IPS DF 6.9 (cell line): ENCODE measurements at regions not wholly inside any gene's neighbourhood (a gene's known extent, or its start where the extent isn't known, plus 50 kb on each side); places are given as distances from the start of the nearest gene placed in this dataset.

ENCODE experiments used
- DNase-seq: peaks from one replicate; pipeline ENCODE4 v3.0.0-alpha.2; 2013; ENCODE audit warnings: low read depth, low spot score
- H3K27ac ChIP-seq: one replicate; pipeline ENCODE4 v1.5.1; 2013; ENCODE audit warnings: low read length, control low read depth
- H3K27me3 ChIP-seq: 2 replicates; pipeline ENCODE4 v1.6.1; 2013; ENCODE audit warnings: mild to moderate bottlenecking, low read length; ENCODE audit not compliant: control insufficient read depth, insufficient read depth
- H3K36me3 ChIP-seq: 2 replicates; pipeline ENCODE4 v1.6.1; 2013; ENCODE audit warnings: low read length; ENCODE audit not compliant: control insufficient read depth, insufficient read depth
- H3K4me1 ChIP-seq: 2 replicates; pipeline ENCODE4 v1.6.1; 2013; ENCODE audit warnings: low read length; ENCODE audit not compliant: control insufficient read depth, insufficient read depth
- H3K4me3 ChIP-seq: 2 replicates; pipeline ENCODE4 v1.5.1; 2013; ENCODE audit warnings: mild to moderate bottlenecking, low read length
- H3K9me3 ChIP-seq: 2 replicates; pipeline ENCODE4 v1.6.1; 2013; ENCODE audit warnings: low read length, inconsistent platforms; ENCODE audit not compliant: control insufficient read depth, insufficient read depth
- WGBS: extraction: QIAGEN DNeasy Blood & Tissue Kit; methylation state at CpG from one replicate; pipeline ENCODE4 v1.1.7; 2013; ENCODE audit warnings: mixed read lengths, missing lambda C conversion rate; ENCODE audit not compliant: insufficient read length, insufficient coverage; 5-methylcytosine and 5-hydroxymethylcytosine counted together

- no peaks in the 10 kb centered on the region for H3K9me3 ChIP-seq
- peaks cover 2% of the 10 kb centered on the region; the same call in 1 of the 2 replicates for H3K4me1 ChIP-seq
- no CpG with 5 or more reads among the region's 4 CpGs for WGBS
- H3K36me3 ChIP-seq: no peaks in the 10 kb centered on the region
- H3K27ac ChIP-seq: no peak overlapping the region
- no peak for DNase-seq
- no peaks in the 10 kb centered on the region for H3K27me3 ChIP-seq
- no peak overlapping the region for H3K4me3 ChIP-seq
Measured at GRCh38 chr2:45275242-45275805, 266.1 kb upstream of the SIX2 start.

- Histone ChIP-seq H3K36me3 (no peaks in the 10 kb centered on the region), H3K4me3 (no peak overlapping the region), H3K9me3 (no peaks in the 10 kb centered on the region), H3K4me1 (peaks cover 2% of the 10 kb centered on the region; the same call in 1 of the 2 replicates), H3K27me3 (no peaks in the 10 kb centered on the region), H3K27ac (no peak overlapping the region)
- no CpG with 5 or more reads among the region's 8 CpGs for WGBS
- DNase-seq: no peak
Measured at GRCh38 chr2:45274250-45274926, 265.1 kb upstream of the SIX2 start.

GRCh38 chr2:45273412-45274249 lies 264.4 kb upstream of the SIX2 start:
- DNase-seq: no peak

GRCh38 chr2:45272549-45273265 lies 263.5 kb upstream of the SIX2 start:
- Histone ChIP-seq H3K9me3 (no peaks in the 10 kb centered on the region), H3K27ac (no peak overlapping the region)

More at GRCh38 chr2:45273412-45274249, 264.4 kb upstream of the SIX2 start:
- WGBS: no CpG with 5 or more reads among the region's 3 CpGs
- H3K4me1 ChIP-seq: peaks cover 2% of the 10 kb centered on the region; the same call in 1 of the 2 replicates
- no peaks in the 10 kb centered on the region for H3K9me3 ChIP-seq
- H3K27me3 ChIP-seq: no peaks in the 10 kb centered on the region
- H3K36me3 ChIP-seq: no peaks in the 10 kb centered on the region
- H3K4me3 ChIP-seq: no peak overlapping the region
- no peak overlapping the region for H3K27ac ChIP-seq

GRCh38 chr2:45269149-45269793 lies 260.0 kb upstream of the SIX2 start:
- H3K27ac ChIP-seq: no peak overlapping the region
- no CpG with 5 or more reads among the region's 7 CpGs for WGBS

More at GRCh38 chr2:45272549-45273265, 263.5 kb upstream of the SIX2 start:
- Histone ChIP-seq H3K4me3 (no peak overlapping the region), H3K36me3 (no peaks in the 10 kb centered on the region), H3K4me1 (peaks cover 2% of the 10 kb centered on the region; the same call in 1 of the 2 replicates), H3K27me3 (no peaks in the 10 kb centered on the region)
- no CpG with 5 or more reads among the region's 2 CpGs for WGBS
- DNase-seq: no peak

GRCh38 chr2:45268631-45269030 lies 259.4 kb upstream of the SIX2 start:
- H3K4me3 ChIP-seq: no peak overlapping the region
- H3K27me3 ChIP-seq: no peaks in the 10 kb centered on the region
- H3K27ac ChIP-seq: no peak overlapping the region
- H3K9me3 ChIP-seq: no peaks in the 10 kb centered on the region
- no CpG with 5 or more reads among the region's 3 CpGs for WGBS
- H3K4me1 ChIP-seq: no peaks in the 10 kb centered on the region
- no peak for DNase-seq
- no peaks in the 10 kb centered on the region for H3K36me3 ChIP-seq

More at GRCh38 chr2:45269149-45269793, 260.0 kb upstream of the SIX2 start:
- no peaks in the 10 kb centered on the region for H3K27me3 ChIP-seq
- no peak for DNase-seq
- H3K4me3 ChIP-seq: no peak overlapping the region
- no peaks in the 10 kb centered on the region for H3K9me3 ChIP-seq
- H3K36me3 ChIP-seq: no peaks in the 10 kb centered on the region
- H3K4me1 ChIP-seq: 0 out of 2 replicates have a peak, but pooled peaks cover 2% of the 10 kb centered on the region

- Histone ChIP-seq H3K9me3 (no peaks in the 10 kb centered on the region), H3K36me3 (no peaks in the 10 kb centered on the region), H3K27ac (no peak overlapping the region), H3K27me3 (no peaks in the 10 kb centered on the region), H3K4me3 (no peak overlapping the region), H3K4me1 (no peaks in the 10 kb centered on the region)
- no peak for DNase-seq
- WGBS: no CpG with 5 or more reads among the region's 10 CpGs
Measured at GRCh38 chr2:45267062-45267792, 258.0 kb upstream of the SIX2 start.

- WGBS: no CpG with 5 or more reads among the region's 4 CpGs
- H3K27me3 ChIP-seq: no peaks in the 10 kb centered on the region
- H3K9me3 ChIP-seq: no peaks in the 10 kb centered on the region
- peaks cover 1% of the 10 kb centered on the region; the same call in 1 of the 2 replicates for H3K4me1 ChIP-seq
- no peak for DNase-seq
- no peaks in the 10 kb centered on the region for H3K36me3 ChIP-seq
- H3K27ac ChIP-seq: no peak overlapping the region
- H3K4me3 ChIP-seq: no peak overlapping the region
Measured at GRCh38 chr2:45265336-45265735, 256.1 kb upstream of the SIX2 start.
